RWPE2 (cell line): ENCODE measurements at regions not wholly inside any gene's neighbourhood (a gene's known extent, or its start where the extent isn't known, plus 50 kb on each side); places are given as distances from the start of the nearest gene placed in this dataset.

Source experiments
- ATAC-seq: fragments of 200-7000 bp; cut with Tn5 transposase; 3 replicates; pipeline ENCODE4 v1.9.1; 2021; ENCODE audit warnings: low read depth
- DNase-seq: peaks from one replicate; pipeline ENCODE4 v3.0.0-alpha.2; 2020; ENCODE audit warnings: low spot score
- H3K27ac ChIP-seq: fragments of 450-650 bp; 2 replicates; pipeline ENCODE4 v1.5.1; 2017; ENCODE audit warnings: mild to moderate bottlenecking; ENCODE audit not compliant: poor library complexity, severe bottlenecking
- H3K27me3 ChIP-seq: fragments of 250-450 bp; sonication (Bioruptor Pico); 2 replicates; pipeline ENCODE4 v1.5.1; 2021; ENCODE audit warnings: mild to moderate bottlenecking, moderate library complexity; ENCODE audit not compliant: insufficient read depth, poor library complexity, severe bottlenecking
- H3K36me3 ChIP-seq: fragments of 250-450 bp; sonication (Bioruptor Pico); 2 replicates; pipeline ENCODE4 v1.5.1; 2020; ENCODE audit warnings: low read depth, mild to moderate bottlenecking, moderate library complexity
- H3K4me1 ChIP-seq: fragments of 250-450 bp; sonication (Bioruptor Pico); 2 replicates; pipeline ENCODE4 v1.5.1; 2021; ENCODE audit warnings: mild to moderate bottlenecking, moderate library complexity; ENCODE audit not compliant: insufficient read depth, poor library complexity, severe bottlenecking
- H3K4me3 ChIP-seq: fragments of 250-450 bp; sonication (Bioruptor Pico); 2 replicates; pipeline ENCODE4 v1.5.1; 2021; ENCODE audit warnings: mild to moderate bottlenecking, moderate library complexity; ENCODE audit not compliant: severe bottlenecking
- H3K9me3 ChIP-seq: fragments of 250-450 bp; sonication (Bioruptor Pico); 2 replicates; pipeline ENCODE4 v1.5.1; 2021; ENCODE audit warnings: mild to moderate bottlenecking, moderate library complexity; ENCODE audit not compliant: severe bottlenecking
- CTCF ChIP-seq: fragments of 450-650 bp; IDR thresholded peaks from one replicate; pipeline ENCODE4 v1.5.1; 2017; ENCODE audit warnings: mild to moderate bottlenecking, moderate library complexity; ENCODE audit not compliant: poor library complexity, severe bottlenecking

- ATAC-seq, result no peak
- Histone ChIP-seq H3K4me3 (no peak overlapping the region), H3K27ac (no peak overlapping the region), H3K9me3 (no peaks in the 10 kb centered on the region), H3K4me1 (no peaks in the 10 kb centered on the region), H3K27me3 (no peaks in the 10 kb centered on the region), H3K36me3 (no peaks in the 10 kb centered on the region)
- no peak for DNase-seq
- TF ChIP-seq CTCF, result no peak
Measured at GRCh38 chr21:26709090-26709489, 136.0 kb upstream of the CYYR1 start.

GRCh38 chr21:26708223-26708800 lies 135.2 kb upstream of the CYYR1 start:
- no peak for ATAC-seq
- H3K4me3 ChIP-seq, result no peak overlapping the region
- H3K4me1 ChIP-seq, result no peaks in the 10 kb centered on the region
- H3K27me3 ChIP-seq, result no peaks in the 10 kb centered on the region
- H3K9me3 ChIP-seq, result no peaks in the 10 kb centered on the region
- H3K36me3 ChIP-seq, result no peaks in the 10 kb centered on the region
- no peak for TF ChIP-seq CTCF
- DNase-seq, result no peak
- no peak overlapping the region for H3K27ac ChIP-seq

GRCh38 chr21:26707246-26707645 lies 134.2 kb upstream of the CYYR1 start:
- Histone ChIP-seq H3K9me3 (no peaks in the 10 kb centered on the region), H3K27me3 (no peaks in the 10 kb centered on the region), H3K36me3 (no peaks in the 10 kb centered on the region), H3K4me3 (no peak overlapping the region), H3K27ac (no peak overlapping the region), H3K4me1 (no peaks in the 10 kb centered on the region)
- no peak for ATAC-seq
- TF ChIP-seq CTCF, result no peak
- DNase-seq, result no peak

- no peaks in the 10 kb centered on the region for H3K27me3 ChIP-seq
- H3K9me3 ChIP-seq, result no peaks in the 10 kb centered on the region
- ATAC-seq (no peak), DNase-seq (no peak)
- TF ChIP-seq CTCF, result no peak
- H3K4me3 ChIP-seq, result no peak overlapping the region
- H3K27ac ChIP-seq, result no peak overlapping the region
- no peaks in the 10 kb centered on the region for H3K36me3 ChIP-seq
- no peaks in the 10 kb centered on the region for H3K4me1 ChIP-seq
Measured at GRCh38 chr21:26698416-26698815, 125.3 kb upstream of the CYYR1 start.

GRCh38 chr21:26691416-26691815 lies 118.3 kb upstream of the CYYR1 start:
- ATAC-seq (no peak), DNase-seq (no peak)
- no peaks in the 10 kb centered on the region for H3K36me3 ChIP-seq
- H3K27me3 ChIP-seq, result no peaks in the 10 kb centered on the region
- no peaks in the 10 kb centered on the region for H3K9me3 ChIP-seq
- H3K27ac ChIP-seq, result no peak overlapping the region
- H3K4me3 ChIP-seq, result no peak overlapping the region
- TF ChIP-seq CTCF, result no peak
- no peaks in the 10 kb centered on the region for H3K4me1 ChIP-seq
